Upper lobe of left lung (tissue), 6 donors: ENCODE measurements at regions not wholly inside any gene's neighbourhood (a gene's known extent, or its start where the extent isn't known, plus 50 kb on each side); places are given as distances from the start of the nearest gene placed in this dataset.

Source experiments
- ATAC-seq, 2 donors: fragments of 200-7000 bp; cut with Tn5 transposase; one replicate each; pipeline ENCODE4 v1.9.1; 2022; ENCODE audit warnings: mild to moderate bottlenecking in 2 of 2, moderate library complexity in 2 of 2; ENCODE audit not compliant: low FRiP score in 2 of 2
- DNase-seq, 2 donors: peaks; one replicate each; pipeline ENCODE4 v3.0.0-alpha.2; 2019 to 2020
- H3K27ac ChIP-seq, 4 donors: fragments of 200-600 bp; sonication (generic); one replicate each; pipeline ENCODE4 v1.5.1; 2016 to 2019
- H3K27me3 ChIP-seq, 4 donors: fragments of 200-600 bp; sonication (generic); one replicate each; pipeline ENCODE4 v1.5.1; 2017 to 2019
- H3K36me3 ChIP-seq, 4 donors: fragments of 200-600 bp; sonication (generic); one replicate each; pipeline ENCODE4 v1.5.1; 2016 to 2019
- H3K4me1 ChIP-seq, 4 donors: fragments of 200-600 bp; sonication (generic); one replicate each; pipeline ENCODE4 v1.5.1; 2018 to 2019
- H3K4me3 ChIP-seq, 4 donors: fragments of 200-600 bp; sonication (generic); one replicate each; pipeline ENCODE4 v1.5.1; 2017 to 2019; ENCODE audit warnings: mild to moderate bottlenecking in 2 of 4, moderate library complexity in 1 of 4
- H3K9me3 ChIP-seq, 4 donors: fragments of 200-600 bp; sonication (generic); one replicate each; pipeline ENCODE4 v1.5.1; 2018 to 2019
- EP300 ChIP-seq, 4 donors: sonication (generic); formaldehyde crosslinking; IDR thresholded peaks; one replicate each; pipeline ENCODE4 v1.5.1; 2017; ENCODE audit warnings: antibody characterized with exemption in 4 of 4, control low read depth in 2 of 4
- POLR2A ChIP-seq, 4 donors: fragments of 450-650 bp; IDR thresholded peaks; one replicate each; pipeline ENCODE4 v1.5.1; 2016 to 2017; ENCODE audit warnings: antibody characterized with exemption in 4 of 4, mild to moderate bottlenecking in 2 of 4
- POLR2AphosphoS5 ChIP-seq, 2 donors: sonication (generic); formaldehyde crosslinking; IDR thresholded peaks; one replicate each; pipeline ENCODE4 v1.5.1; 2017; ENCODE audit warnings: antibody characterized with exemption in 2 of 2
- WGBS, 2 donors: methylation state at CpG; one replicate each; pipeline ENCODE4 v1.1.5; 2017 to 2018; 5-methylcytosine and 5-hydroxymethylcytosine counted together
- TF ChIP-seq, protein P1 (sequence below), 6 experiments: fragments of 450-650 bp in 4 of 6; fragments of 200-600 bp in 2 of 6; sonication (generic) in 2 of 6; IDR thresholded peaks; one replicate each; pipeline ENCODE4 v1.5.1; 2016 to 2019; ENCODE audit warnings: antibody characterized with exemption in 6 of 6
- donor health status: DM: no; HTN: no; CAD: no; lungs with moderate emphysema.
- donor health status: DM: no; HTN: yes; CAD: no; lungs with severe emphysema.

DNA sequence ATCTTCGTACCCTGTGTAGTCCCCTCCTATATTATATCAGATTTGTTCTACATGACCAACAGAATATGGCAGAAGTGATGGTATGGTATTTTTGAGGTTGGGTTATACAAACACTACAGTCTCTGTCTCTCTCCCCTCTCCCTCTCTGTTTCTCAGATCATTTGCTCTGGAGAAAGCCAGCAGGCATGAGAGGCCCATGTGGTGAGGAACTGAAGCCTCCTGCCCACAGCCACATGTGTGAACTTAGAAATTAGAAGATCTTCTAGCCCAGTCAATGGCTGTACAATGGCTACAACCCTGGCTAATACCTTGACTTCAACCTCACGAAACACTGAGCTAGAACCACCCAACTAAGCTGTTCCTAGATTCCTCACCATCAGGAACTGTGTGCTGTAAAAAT is 250.6 kb downstream of the SMAD2 start:
- ATAC-seq (no peak), DNase-seq (no peak)
- no peaks in the 10 kb centered on the region for H3K9me3 ChIP-seq
- H3K4me1 ChIP-seq, result no peaks in the 10 kb centered on the region
- no peaks in the 10 kb centered on the region for H3K36me3 ChIP-seq
- no peak overlapping the region for H3K27ac ChIP-seq
- TF ChIP-seq EP300 (IDR thresholded peaks at IDR 0.05) (no peak), POLR2AphosphoS5 (IDR thresholded peaks at IDR 0.05) (no peak)
- TF ChIP-seq, protein P1, sequence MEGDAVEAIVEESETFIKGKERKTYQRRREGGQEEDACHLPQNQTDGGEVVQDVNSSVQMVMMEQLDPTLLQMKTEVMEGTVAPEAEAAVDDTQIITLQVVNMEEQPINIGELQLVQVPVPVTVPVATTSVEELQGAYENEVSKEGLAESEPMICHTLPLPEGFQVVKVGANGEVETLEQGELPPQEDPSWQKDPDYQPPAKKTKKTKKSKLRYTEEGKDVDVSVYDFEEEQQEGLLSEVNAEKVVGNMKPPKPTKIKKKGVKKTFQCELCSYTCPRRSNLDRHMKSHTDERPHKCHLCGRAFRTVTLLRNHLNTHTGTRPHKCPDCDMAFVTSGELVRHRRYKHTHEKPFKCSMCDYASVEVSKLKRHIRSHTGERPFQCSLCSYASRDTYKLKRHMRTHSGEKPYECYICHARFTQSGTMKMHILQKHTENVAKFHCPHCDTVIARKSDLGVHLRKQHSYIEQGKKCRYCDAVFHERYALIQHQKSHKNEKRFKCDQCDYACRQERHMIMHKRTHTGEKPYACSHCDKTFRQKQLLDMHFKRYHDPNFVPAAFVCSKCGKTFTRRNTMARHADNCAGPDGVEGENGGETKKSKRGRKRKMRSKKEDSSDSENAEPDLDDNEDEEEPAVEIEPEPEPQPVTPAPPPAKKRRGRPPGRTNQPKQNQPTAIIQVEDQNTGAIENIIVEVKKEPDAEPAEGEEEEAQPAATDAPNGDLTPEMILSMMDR (IDR thresholded peaks at IDR 0.05), result no peak
- no peak overlapping the region for H3K4me3 ChIP-seq
- WGBS, 2 donors, result 76 to 93% methylated on average over 2 of the region's 2 CpGs
- no peaks in the 10 kb centered on the region for H3K27me3 ChIP-seq

DNA sequence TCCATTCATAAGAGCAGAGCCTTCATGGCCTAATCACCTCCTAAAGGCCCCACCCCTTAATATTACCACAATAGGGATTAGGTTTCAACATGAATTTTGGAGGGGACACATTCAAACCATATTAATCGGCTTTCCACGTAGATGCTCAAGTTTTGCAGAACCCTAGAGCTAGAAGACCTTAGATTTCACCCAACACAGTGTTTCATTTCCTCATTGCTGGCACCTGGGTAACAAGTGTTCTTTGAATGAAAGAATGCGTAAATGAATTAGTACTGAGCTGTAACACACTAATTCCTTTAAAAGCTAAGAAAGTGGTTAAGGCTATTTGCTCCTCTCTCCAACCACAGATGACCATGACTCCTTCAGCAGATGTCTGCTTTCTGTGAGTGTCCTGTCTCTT is 252.5 kb downstream of the SMAD2 start:
- 90% methylated on average over 3 of the region's 3 CpGs for whole genome bisulfite sequencing, 2 donors
- Histone ChIP-seq H3K36me3 (no peaks in the 10 kb centered on the region), H3K4me1 (no peaks in the 10 kb centered on the region), H3K27ac (no peak overlapping the region), H3K27me3 (no peaks in the 10 kb centered on the region), H3K4me3 (no peak overlapping the region), H3K9me3 (no peaks in the 10 kb centered on the region)
- DNase-seq, result no peak
- ATAC-seq, result no peak
- no peak for TF ChIP-seq POLR2A (IDR thresholded peaks at IDR 0.05)
- TF ChIP-seq POLR2AphosphoS5 (IDR thresholded peaks at IDR 0.05), result no peak
- TF ChIP-seq, protein P1 (IDR thresholded peaks at IDR 0.05), result no peak
- no peak for TF ChIP-seq EP300 (IDR thresholded peaks at IDR 0.05)

DNA sequence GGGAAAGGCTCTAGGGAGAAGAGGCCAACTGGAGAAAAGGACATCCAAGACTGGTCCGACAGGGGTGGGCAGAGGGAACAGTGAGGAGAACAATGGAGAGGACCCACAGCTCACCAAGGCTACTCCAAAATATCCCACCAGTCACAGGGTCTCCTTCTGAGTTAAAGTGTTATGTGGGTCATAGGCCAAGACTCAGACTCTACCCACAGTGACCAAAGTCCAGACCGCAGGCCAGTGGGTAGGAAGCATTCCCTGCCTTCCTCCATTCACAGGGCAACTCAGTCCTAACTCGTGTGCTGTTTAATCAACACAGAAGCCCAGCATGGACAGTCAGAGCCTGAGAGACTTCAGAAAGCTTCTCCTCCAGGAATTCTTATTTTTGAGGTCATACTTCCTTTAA is 260.6 kb downstream of the SMAD2 start:
- no peak overlapping the region for H3K4me3 ChIP-seq
- no peaks in the 10 kb centered on the region for H3K9me3 ChIP-seq
- no peak overlapping the region for H3K27ac ChIP-seq
- H3K36me3 ChIP-seq, result no peaks in the 10 kb centered on the region
- WGBS, 2 donors, result 77 to 84% methylated on average over 3 of the region's 3 CpGs
- H3K27me3 ChIP-seq, result no peaks in the 10 kb centered on the region
- TF ChIP-seq, protein P1 (IDR thresholded peaks at IDR 0.05), result no peak
- TF ChIP-seq POLR2AphosphoS5 (IDR thresholded peaks at IDR 0.05), result no peak
- TF ChIP-seq EP300 (IDR thresholded peaks at IDR 0.05), result no peak
- no peak for TF ChIP-seq POLR2A (IDR thresholded peaks at IDR 0.05)
- no peaks in the 10 kb centered on the region for H3K4me1 ChIP-seq
- ATAC-seq (peak in 1 of 2 donors; percentile 13), DNase-seq (no peak)

DNA sequence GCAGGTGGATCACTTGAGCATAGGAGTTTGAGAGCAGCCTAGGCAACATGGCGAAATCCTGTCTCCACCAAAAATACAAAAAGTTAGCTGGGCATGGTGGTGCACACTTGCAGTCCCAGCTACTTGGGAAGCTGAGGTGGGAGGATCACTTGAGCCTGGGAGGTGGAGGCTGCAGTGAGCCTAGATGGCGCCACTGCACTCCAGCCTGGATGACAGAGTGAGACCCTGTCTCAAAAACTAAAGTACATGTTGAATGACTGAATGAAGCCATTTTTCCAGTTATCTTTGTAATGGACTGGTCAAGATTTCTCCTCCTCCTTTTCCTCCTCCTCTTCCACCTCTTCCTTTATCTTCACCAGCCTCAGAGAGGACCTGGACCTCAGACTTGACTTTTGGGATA is 272.0 kb downstream of the SMAD2 start:
- no peaks in the 10 kb centered on the region for H3K9me3 ChIP-seq
- TF ChIP-seq POLR2A (IDR thresholded peaks at IDR 0.05) (no peak), EP300 (IDR thresholded peaks at IDR 0.05) (no peak), POLR2AphosphoS5 (IDR thresholded peaks at IDR 0.05) (no peak)
- TF ChIP-seq, protein P1 (IDR thresholded peaks at IDR 0.05), result no peak
- DNase-seq, result no peak
- no peaks in the 10 kb centered on the region for H3K36me3 ChIP-seq
- H3K4me1 ChIP-seq, result no peaks in the 10 kb centered on the region
- no peak for ATAC-seq
- 81 to 92% methylated on average over 2 of the region's 2 CpGs for WGBS, 2 donors
- H3K27me3 ChIP-seq, result no peaks in the 10 kb centered on the region
- H3K4me3 ChIP-seq, result no peak overlapping the region
- H3K27ac ChIP-seq, result no peak overlapping the region

DNA sequence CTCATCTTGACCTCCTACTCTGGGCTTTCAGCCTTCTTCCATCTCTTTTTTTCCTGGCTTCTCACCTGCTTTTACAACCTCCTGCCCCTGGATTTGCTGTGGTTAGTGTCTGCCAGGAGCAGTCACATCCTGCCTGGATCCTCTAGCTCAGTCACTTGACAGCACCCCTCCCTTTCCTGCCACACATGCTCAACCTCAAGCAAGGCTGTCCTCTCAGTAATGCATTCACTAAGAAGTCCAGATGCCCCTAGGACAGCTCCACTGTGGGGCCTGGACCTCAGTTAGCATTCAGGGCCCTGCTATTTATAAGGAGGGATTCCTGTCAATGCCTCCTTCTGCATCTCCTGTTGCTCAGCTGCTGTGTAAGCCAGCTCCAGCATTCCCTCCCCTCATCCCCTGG is 275.5 kb downstream of the SMAD2 start:
- ATAC-seq (no peak), DNase-seq (no peak)
- H3K9me3 ChIP-seq, result no peaks in the 10 kb centered on the region
- H3K4me1 ChIP-seq, result no peaks in the 10 kb centered on the region
- TF ChIP-seq, protein P1 (IDR thresholded peaks at IDR 0.05), result no peak
- TF ChIP-seq EP300 (IDR thresholded peaks at IDR 0.05) (no peak), POLR2A (IDR thresholded peaks at IDR 0.05) (no peak), POLR2AphosphoS5 (IDR thresholded peaks at IDR 0.05) (no peak)
- no peaks in the 10 kb centered on the region for H3K27me3 ChIP-seq
- H3K36me3 ChIP-seq, result no peaks in the 10 kb centered on the region
- no peak overlapping the region for H3K4me3 ChIP-seq
- H3K27ac ChIP-seq, result no peak overlapping the region
